GM06990 (cell line): ENCODE measurements at regions not wholly inside any gene's neighbourhood (a gene's known extent, or its start where the extent isn't known, plus 50 kb on each side); places are given as distances from the start of the nearest gene placed in this dataset.

Source experiments
- DNase-seq: peaks from one replicate; pipeline ENCODE4 v3.0.0-alpha.2; 2011; ENCODE audit not compliant: insufficient read length; ENCODE audit errors: extremely low read depth
- H3K27me3 ChIP-seq: replicated peaks from 2 replicates; pipeline ENCODE4 v1.6.0; 2011; ENCODE audit warnings: low read length; ENCODE audit not compliant: control insufficient read depth, insufficient read depth
- H3K36me3 ChIP-seq: 2 replicates; pipeline ENCODE4 v1.5.1; 2011; ENCODE audit warnings: low read length; ENCODE audit not compliant: control insufficient read depth, insufficient read depth
- H3K4me3 ChIP-seq: replicated peaks from 2 replicates; pipeline ENCODE4 v1.5.1; 2011; ENCODE audit warnings: low read depth, mild to moderate bottlenecking, control low read depth, low read length
- TF ChIP-seq, protein P1 (sequence below): IDR thresholded peaks from 2 replicates; pipeline ENCODE4 v1.5.1; 2011; ENCODE audit warnings: low read length, control low read depth, mild to moderate bottlenecking, inconsistent platforms; ENCODE audit not compliant: insufficient read depth, poor library complexity, severe bottlenecking

DNA sequence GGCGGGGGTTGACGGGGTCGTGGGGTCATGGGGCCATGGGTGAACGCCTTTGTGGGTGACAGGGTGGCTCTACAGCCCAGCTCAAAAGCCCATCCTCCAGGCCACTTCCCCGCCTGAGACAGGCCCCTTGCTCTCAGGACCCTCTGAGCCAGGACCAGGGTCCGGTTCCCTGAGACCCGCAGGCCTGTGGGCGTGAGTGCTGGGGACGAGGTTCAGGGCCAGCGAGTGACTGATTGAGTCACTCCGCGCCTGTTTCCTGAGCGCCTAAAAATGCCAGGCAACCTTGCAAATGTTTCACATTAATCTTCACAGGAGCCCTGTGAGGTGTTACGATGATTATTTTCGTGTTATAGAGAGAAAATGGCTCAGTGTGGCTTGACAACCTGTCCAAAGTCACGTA is 97.8 kb downstream of the ZNF674 start:
- Histone ChIP-seq H3K4me3 (peak overlapping the region; percentile 84), H3K27me3 (no peaks in the 10 kb centered on the region), H3K36me3 (no peaks in the 10 kb centered on the region; the same call in 1 of the 2 replicates)
- no peak for DNase-seq
- TF ChIP-seq, protein P1, sequence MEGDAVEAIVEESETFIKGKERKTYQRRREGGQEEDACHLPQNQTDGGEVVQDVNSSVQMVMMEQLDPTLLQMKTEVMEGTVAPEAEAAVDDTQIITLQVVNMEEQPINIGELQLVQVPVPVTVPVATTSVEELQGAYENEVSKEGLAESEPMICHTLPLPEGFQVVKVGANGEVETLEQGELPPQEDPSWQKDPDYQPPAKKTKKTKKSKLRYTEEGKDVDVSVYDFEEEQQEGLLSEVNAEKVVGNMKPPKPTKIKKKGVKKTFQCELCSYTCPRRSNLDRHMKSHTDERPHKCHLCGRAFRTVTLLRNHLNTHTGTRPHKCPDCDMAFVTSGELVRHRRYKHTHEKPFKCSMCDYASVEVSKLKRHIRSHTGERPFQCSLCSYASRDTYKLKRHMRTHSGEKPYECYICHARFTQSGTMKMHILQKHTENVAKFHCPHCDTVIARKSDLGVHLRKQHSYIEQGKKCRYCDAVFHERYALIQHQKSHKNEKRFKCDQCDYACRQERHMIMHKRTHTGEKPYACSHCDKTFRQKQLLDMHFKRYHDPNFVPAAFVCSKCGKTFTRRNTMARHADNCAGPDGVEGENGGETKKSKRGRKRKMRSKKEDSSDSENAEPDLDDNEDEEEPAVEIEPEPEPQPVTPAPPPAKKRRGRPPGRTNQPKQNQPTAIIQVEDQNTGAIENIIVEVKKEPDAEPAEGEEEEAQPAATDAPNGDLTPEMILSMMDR = no peak

DNA sequence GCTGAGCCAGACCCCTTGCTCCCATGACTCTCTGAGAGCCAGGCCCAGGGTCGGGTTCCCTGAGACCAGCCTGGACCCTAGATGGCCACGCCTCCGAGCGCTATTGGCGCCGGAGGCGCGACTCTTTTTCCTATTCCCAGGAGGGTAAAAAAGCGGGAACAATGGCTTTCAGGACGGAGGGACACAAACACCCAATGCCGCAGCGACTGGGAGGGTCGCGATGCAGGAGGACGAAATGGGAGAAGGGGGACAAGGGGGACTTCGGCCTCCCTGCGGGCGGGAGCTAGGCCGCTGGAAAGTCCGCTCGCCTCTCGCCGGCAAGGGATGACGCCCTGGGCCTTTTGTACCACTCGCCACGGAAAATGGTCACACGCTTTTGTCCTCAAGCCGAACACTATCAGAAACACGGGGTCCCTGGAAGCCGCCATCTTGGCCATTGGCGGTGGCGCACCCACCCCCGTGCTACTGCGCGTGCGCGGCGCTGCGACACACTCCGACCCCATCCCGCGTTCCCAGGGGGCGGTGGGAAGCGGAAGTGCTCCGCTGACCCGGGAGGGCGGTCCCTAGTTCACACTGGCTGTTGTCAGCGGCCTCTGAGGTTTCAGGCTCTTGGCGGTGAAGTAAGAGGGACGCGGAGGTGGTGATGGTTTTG is 98.4 kb downstream of the ZNF674 start:
- H3K27me3 ChIP-seq = no peaks in the 10 kb centered on the region
- H3K36me3 ChIP-seq = no peaks in the 10 kb centered on the region; the same call in 1 of the 2 replicates
- peak overlapping the region; percentile 84 for H3K4me3 ChIP-seq
- DNase-seq = peak; percentile 87
- TF ChIP-seq, protein P1 = no peak

DNA sequence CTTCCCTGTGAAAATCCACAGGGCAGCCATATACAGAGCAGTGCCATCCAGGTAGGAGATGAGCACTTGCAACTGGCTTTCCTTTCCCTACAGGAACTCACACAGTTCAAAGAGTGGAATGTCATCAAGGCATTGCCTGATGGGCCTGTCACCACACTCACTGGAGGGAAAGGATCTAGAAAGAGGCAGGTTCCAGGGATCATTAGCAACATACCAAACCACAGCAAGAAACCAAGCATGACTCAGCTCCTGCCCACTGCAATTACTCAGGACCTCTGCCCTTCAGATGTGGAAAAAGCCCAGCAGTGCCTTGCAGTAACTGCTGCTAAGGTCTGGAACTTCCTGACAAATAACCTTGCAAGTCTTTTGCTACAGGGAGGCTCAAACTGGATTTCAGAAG is 101.2 kb downstream of the ZNF674 start:
- DNase-seq = no peak
- H3K27me3 ChIP-seq = no peaks in the 10 kb centered on the region
- H3K36me3 ChIP-seq = no peaks in the 10 kb centered on the region
- TF ChIP-seq, protein P1 = no peak
- no peak overlapping the region for H3K4me3 ChIP-seq

DNA sequence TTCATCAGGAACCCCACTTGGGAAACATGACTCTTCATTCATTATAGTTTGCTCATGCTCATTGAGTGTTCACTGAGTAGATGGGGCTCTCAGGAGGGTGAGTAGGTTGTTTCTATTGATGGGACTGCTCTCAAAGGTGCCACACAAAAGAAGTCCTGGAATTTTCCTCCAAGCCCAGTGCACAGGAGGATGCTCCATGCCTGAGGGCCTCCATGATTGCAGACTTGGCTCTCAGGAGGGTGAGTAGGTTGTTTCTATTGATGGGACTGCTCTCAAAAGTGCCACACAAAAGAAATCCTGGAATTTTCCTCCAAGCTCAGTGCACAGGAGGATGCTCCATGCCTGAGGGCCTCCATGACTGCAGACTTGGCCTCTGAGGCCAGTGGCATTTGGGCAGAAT is 108.5 kb downstream of the ZNF674 start:
- Histone ChIP-seq H3K36me3 (no peaks in the 10 kb centered on the region), H3K27me3 (peaks cover 2% of the 10 kb centered on the region; the same call in 1 of the 2 replicates), H3K4me3 (no peak overlapping the region)
- no peak for DNase-seq
- TF ChIP-seq, protein P1 = no peak

DNA sequence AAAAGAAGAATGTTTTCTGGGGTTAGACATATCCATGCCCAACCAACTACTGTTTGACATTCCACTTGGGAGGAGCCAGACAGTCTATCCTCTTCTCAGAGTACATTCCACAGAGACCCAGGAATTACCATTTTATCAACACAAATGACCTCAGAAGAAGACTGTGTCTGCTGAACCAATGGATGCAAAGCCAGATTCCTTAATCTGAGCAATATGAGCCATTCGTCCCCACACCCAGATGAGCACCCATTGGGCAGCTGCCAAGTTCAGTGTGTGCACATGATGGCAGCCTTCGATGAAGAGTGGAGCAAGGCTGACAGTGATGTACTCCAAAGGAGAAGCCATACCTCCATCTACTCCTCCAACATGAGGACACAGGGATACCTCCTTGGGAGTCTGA is 111.3 kb downstream of the ZNF674 start:
- TF ChIP-seq, protein P1 = no peak
- no peak overlapping the region for H3K4me3 ChIP-seq
- no peaks in the 10 kb centered on the region for H3K36me3 ChIP-seq
- no peak for DNase-seq
- peaks cover 2% of the 10 kb centered on the region; the same call in 1 of the 2 replicates for H3K27me3 ChIP-seq
